GM23338 (cell line): ENCODE measurements at regions not wholly inside any gene's neighbourhood (a gene's known extent, or its start where the extent isn't known, plus 50 kb on each side); places are given as distances from the start of the nearest gene placed in this dataset.

Experiments used
- ATAC-seq: fragments of 200-7000 bp; cut with Tn5 transposase; 3 replicates; pipeline ENCODE4 v1.9.1; 2020
- DNase-seq: peaks from one replicate; pipeline ENCODE4 v3.0.0-alpha.2; 2015; ENCODE audit warnings: low spot score
- H2AFZ ChIP-seq: fragments of 200-600 bp; sonication (generic); 2 replicates; pipeline ENCODE4 v1.8.0; 2016; ENCODE audit warnings: antibody characterized with exemption, mild to moderate bottlenecking, moderate library complexity
- H3F3A ChIP-seq: fragments of 200-600 bp; sonication (generic); replicated peaks from 2 replicates; pipeline ENCODE4 v1.8.0; 2017; ENCODE audit warnings: antibody characterized with exemption, mixed run types, low read depth
- H3K27ac ChIP-seq: fragments of 200-600 bp; sonication (generic); 2 replicates; pipeline ENCODE4 v1.6.1; 2016; ENCODE audit warnings: low read depth
- H3K27me3 ChIP-seq: fragments of 200-600 bp; sonication (generic); 2 replicates; pipeline ENCODE4 v1.8.0; 2016; ENCODE audit warnings: mild to moderate bottlenecking, mixed run types, moderate library complexity; ENCODE audit not compliant: insufficient read depth
- H3K36me3 ChIP-seq: fragments of 200-600 bp; sonication (generic); 2 replicates; pipeline ENCODE4 v1.8.0; 2016; ENCODE audit warnings: mild to moderate bottlenecking; ENCODE audit not compliant: insufficient read depth
- H3K4me1 ChIP-seq: fragments of 200-600 bp; sonication (generic); 2 replicates; pipeline ENCODE4 v1.8.0; 2016; ENCODE audit warnings: mild to moderate bottlenecking, moderate library complexity; ENCODE audit not compliant: insufficient read depth
- H3K4me2 ChIP-seq: fragments of 200-600 bp; sonication (generic); 2 replicates; pipeline ENCODE4 v1.7.1; 2017; ENCODE audit warnings: mixed run types
- H3K4me3 ChIP-seq: fragments of 200-600 bp; sonication (generic); 2 replicates; pipeline ENCODE4 v1.6.1; 2016; ENCODE audit warnings: mixed run types
- H3K79me2 ChIP-seq: fragments of 200-600 bp; sonication (generic); replicated peaks from 2 replicates; pipeline ENCODE4 v1.8.0; 2017; ENCODE audit warnings: mild to moderate bottlenecking; ENCODE audit not compliant: insufficient read depth
- H3K9me2 ChIP-seq: fragments of 200-600 bp; sonication (generic); 2 replicates; pipeline ENCODE4 v1.8.0; 2017; ENCODE audit not compliant: insufficient read depth
- H4K20me1 ChIP-seq: fragments of 200-600 bp; sonication (generic); replicated peaks from 2 replicates; pipeline ENCODE4 v1.8.0; 2017; ENCODE audit warnings: mild to moderate bottlenecking; ENCODE audit not compliant: insufficient read depth
- H3K27ac Mint-ChIP-seq: 2 replicates; pipeline ENCODE4 v1.8.0; 2020; ENCODE audit warnings: inconsistent platforms, mild to moderate bottlenecking, moderate library complexity, mixed read lengths
- H3K27me3 Mint-ChIP-seq: 3 replicates; pipeline ENCODE4 v1.8.0; 2022; ENCODE audit warnings: low read depth, mild to moderate bottlenecking, moderate library complexity, mixed read lengths, inconsistent platforms; ENCODE audit not compliant: insufficient read depth, poor library complexity
- H3K36me3 Mint-ChIP-seq: 3 replicates; pipeline ENCODE4 v1.8.0; 2021; ENCODE audit warnings: low read depth, mild to moderate bottlenecking, inconsistent platforms, moderate library complexity, mixed read lengths
- H3K4me1 Mint-ChIP-seq: 3 replicates; pipeline ENCODE4 v1.8.0; 2020; ENCODE audit warnings: mild to moderate bottlenecking, inconsistent platforms, mixed read lengths
- H3K4me3 Mint-ChIP-seq: 3 replicates; pipeline ENCODE4 v1.8.0; 2021; ENCODE audit warnings: moderate library complexity, mild to moderate bottlenecking, inconsistent platforms, mixed read lengths
- H3K9me3 Mint-ChIP-seq: 3 replicates; pipeline ENCODE4 v1.8.0; 2020; ENCODE audit warnings: moderate library complexity, mild to moderate bottlenecking, inconsistent platforms, mixed read lengths
- CREB1 ChIP-seq: fragments of 250-450 bp; sonication (Bioruptor Pico); IDR thresholded peaks from 2 replicates; pipeline ENCODE4 v1.5.0; 2020; ENCODE audit warnings: low read depth, mild to moderate bottlenecking, moderate library complexity
- EZH2 ChIP-seq: fragments of 200-600 bp; sonication (generic); IDR thresholded peaks from one replicate; pipeline ENCODE4 v1.8.0; 2017; ENCODE audit warnings: antibody characterized with exemption, mild to moderate bottlenecking, low read depth; ENCODE audit not compliant: unreplicated experiment
- POLR2AphosphoS5 ChIP-seq: IDR thresholded peaks from 2 replicates; pipeline ENCODE4 v1.6.1; 2016; ENCODE audit warnings: antibody characterized with exemption, low read depth
- ZNF114 ChIP-seq: fragments of 250-450 bp; sonication (Bioruptor Pico); IDR thresholded peaks from 2 replicates; pipeline ENCODE4 v1.5.0; 2020; ENCODE audit warnings: mild to moderate bottlenecking, moderate library complexity
- ZNF331 ChIP-seq: fragments of 250-450 bp; sonication (Bioruptor Pico); IDR thresholded peaks from 2 replicates; pipeline ENCODE4 v1.5.0; 2020; ENCODE audit warnings: low read depth, mild to moderate bottlenecking, moderate library complexity
- ZNF462 ChIP-seq: fragments of 250-450 bp; sonication (Bioruptor Pico); IDR thresholded peaks from 2 replicates; pipeline ENCODE4 v1.5.0; 2020; ENCODE audit warnings: mild to moderate bottlenecking, moderate library complexity

- TF ChIP-seq POLR2AphosphoS5, result no peak
These were observed 160.7 kb downstream of the ICE1 start (continued) for GRCh38 chr5:5583023-5583765.

- no peaks in the 10 kb centered on the region; the same call in 1 of the 2 replicates for H3K36me3 ChIP-seq
- H3K79me2 ChIP-seq, result no peaks in the 10 kb centered on the region
- H3K4me1 ChIP-seq, result peaks cover 7% of the 10 kb centered on the region; the same call in 1 of the 2 replicates
- ATAC-seq (no peak), DNase-seq (no peak)
- no peak overlapping the region for H3K4me3 ChIP-seq
- Mint-ChIP-seq H3K27ac (no peak overlapping the region), H3K27me3 (no peaks in the 10 kb centered on the region), H3K4me3 (no peak overlapping the region), H3K9me3 (no peaks in the 10 kb centered on the region), H3K36me3 (no peaks in the 10 kb centered on the region), H3K4me1 (peaks cover 3% of the 10 kb centered on the region; the same call in 1 of the 3 replicates)
- no peak overlapping the region for H3K4me2 ChIP-seq
- no peak overlapping the region for H3K27ac ChIP-seq
- no peaks in the 10 kb centered on the region for H4K20me1 ChIP-seq
- TF ChIP-seq ZNF114 (CRISPR knock-in tag), result no peak
- TF ChIP-seq EZH2, result no peak
- TF ChIP-seq ZNF331 (CRISPR knock-in tag), result no peak
- TF ChIP-seq ZNF462 (CRISPR knock-in tag), result no peak
- no peak for TF ChIP-seq CREB1 (CRISPR knock-in tag)
- H3K27me3 ChIP-seq, result no peaks in the 10 kb centered on the region
- peaks cover 12% of the 10 kb centered on the region for H3K9me2 ChIP-seq
- H3F3A ChIP-seq, result no peaks in the 10 kb centered on the region
- H2AFZ ChIP-seq, result no peak overlapping the region
These were observed 158.6 kb downstream of the ICE1 start for GRCh38 chr5:5581080-5581479.
